ENCODE measurements at regions not wholly inside any gene's neighbourhood (a gene's known extent, or its start where the extent isn't known, plus 50 kb on each side); places are given as distances from the start of the nearest gene placed in this dataset.

DNA sequence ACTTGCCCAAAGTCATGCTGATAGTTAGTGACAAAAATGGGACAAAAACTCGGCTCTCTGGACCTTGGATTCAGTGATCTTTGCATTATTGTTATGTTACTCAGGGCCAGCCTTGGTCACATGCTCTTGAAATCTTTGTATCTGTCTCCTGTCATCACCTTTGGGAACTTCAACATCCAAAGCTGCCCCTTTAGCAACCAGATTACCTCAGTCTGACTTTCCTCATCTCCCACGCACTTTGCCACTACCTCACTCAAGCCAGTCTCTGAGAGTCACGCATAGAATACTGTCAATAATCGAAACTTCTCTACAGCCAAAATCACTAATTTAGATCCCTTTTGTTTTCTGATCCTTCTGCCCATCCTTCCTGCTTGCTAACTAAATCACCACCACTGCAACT is 90.8 kb upstream of the DAAM1 start:
- no peaks in the 10 kb centered on the region for H3K9me3 ChIP-seq
- H3K36me3 ChIP-seq, result no peaks in the 10 kb centered on the region
- no peak overlapping the region for H3K27ac ChIP-seq
- H3K27me3 ChIP-seq, result no peaks in the 10 kb centered on the region
- H3K4me1 ChIP-seq (ENCODE audit: control insufficient read depth in 1 of 2, insufficient read depth in 1 of 2, low read depth in 1 of 2, low read length in 1 of 2), result no peaks in the 10 kb centered on the region
- no peak overlapping the region for H3K4me3 ChIP-seq (ENCODE audit: low read depth in 1 of 2, low read length in 1 of 2)
- TF ChIP-seq, protein P1, sequence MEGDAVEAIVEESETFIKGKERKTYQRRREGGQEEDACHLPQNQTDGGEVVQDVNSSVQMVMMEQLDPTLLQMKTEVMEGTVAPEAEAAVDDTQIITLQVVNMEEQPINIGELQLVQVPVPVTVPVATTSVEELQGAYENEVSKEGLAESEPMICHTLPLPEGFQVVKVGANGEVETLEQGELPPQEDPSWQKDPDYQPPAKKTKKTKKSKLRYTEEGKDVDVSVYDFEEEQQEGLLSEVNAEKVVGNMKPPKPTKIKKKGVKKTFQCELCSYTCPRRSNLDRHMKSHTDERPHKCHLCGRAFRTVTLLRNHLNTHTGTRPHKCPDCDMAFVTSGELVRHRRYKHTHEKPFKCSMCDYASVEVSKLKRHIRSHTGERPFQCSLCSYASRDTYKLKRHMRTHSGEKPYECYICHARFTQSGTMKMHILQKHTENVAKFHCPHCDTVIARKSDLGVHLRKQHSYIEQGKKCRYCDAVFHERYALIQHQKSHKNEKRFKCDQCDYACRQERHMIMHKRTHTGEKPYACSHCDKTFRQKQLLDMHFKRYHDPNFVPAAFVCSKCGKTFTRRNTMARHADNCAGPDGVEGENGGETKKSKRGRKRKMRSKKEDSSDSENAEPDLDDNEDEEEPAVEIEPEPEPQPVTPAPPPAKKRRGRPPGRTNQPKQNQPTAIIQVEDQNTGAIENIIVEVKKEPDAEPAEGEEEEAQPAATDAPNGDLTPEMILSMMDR (IDR thresholded peaks at IDR 0.05), result no peak

GRCh38 chr14:59098377-59098776 is 90.1 kb upstream of the DAAM1 start:
- Histone ChIP-seq H3K27ac (no peak overlapping the region), H3K4me1 (ENCODE audit: control insufficient read depth in 1 of 2, insufficient read depth in 1 of 2, low read depth in 1 of 2, low read length in 1 of 2) (no peaks in the 10 kb centered on the region), H3K4me3 (ENCODE audit: low read depth in 1 of 2, low read length in 1 of 2) (no peak overlapping the region), H3K27me3 (no peaks in the 10 kb centered on the region), H3K36me3 (no peaks in the 10 kb centered on the region), H3K9me3 (no peaks in the 10 kb centered on the region)
- TF ChIP-seq, protein P1 (IDR thresholded peaks at IDR 0.05), result no peak

DNA sequence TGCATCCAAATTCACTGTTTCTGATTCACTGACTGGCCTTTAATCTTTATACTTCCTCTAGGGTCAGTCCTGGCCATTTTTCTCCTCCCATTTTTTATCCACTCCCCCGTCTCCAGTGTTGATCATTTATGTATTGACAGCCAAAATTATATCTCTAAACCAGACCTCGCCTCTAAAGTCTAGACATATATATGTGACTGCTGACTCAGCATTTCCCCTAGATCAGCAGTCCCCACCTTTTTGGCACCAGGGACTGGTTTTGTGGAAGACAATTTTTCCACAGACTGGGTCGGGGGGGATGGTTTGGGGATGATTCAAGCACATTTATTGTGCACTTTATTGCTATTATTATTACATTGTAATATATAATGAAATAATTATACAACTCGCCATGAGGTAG is 88.3 kb upstream of the DAAM1 start:
- Histone ChIP-seq H3K4me1 (ENCODE audit: control insufficient read depth in 1 of 2, insufficient read depth in 1 of 2, low read depth in 1 of 2, low read length in 1 of 2) (no peaks in the 10 kb centered on the region), H3K27me3 (no peaks in the 10 kb centered on the region), H3K4me3 (ENCODE audit: low read depth in 1 of 2, low read length in 1 of 2) (no peak overlapping the region), H3K36me3 (no peaks in the 10 kb centered on the region), H3K9me3 (no peaks in the 10 kb centered on the region), H3K27ac (no peak overlapping the region)
- TF ChIP-seq, protein P1 (IDR thresholded peaks at IDR 0.05), result no peak

- H3K4me3 ChIP-seq (ENCODE audit: low read depth in 1 of 2, low read length in 1 of 2), result no peak overlapping the region
- no peaks in the 10 kb centered on the region for H3K4me1 ChIP-seq (ENCODE audit: control insufficient read depth in 1 of 2, insufficient read depth in 1 of 2, low read depth in 1 of 2, low read length in 1 of 2)
- TF ChIP-seq, protein P1 (IDR thresholded peaks at IDR 0.05), result no peak
- H3K27me3 ChIP-seq, result no peaks in the 10 kb centered on the region
- H3K27ac ChIP-seq, result no peak overlapping the region
- H3K36me3 ChIP-seq, result no peaks in the 10 kb centered on the region
- no peaks in the 10 kb centered on the region for H3K9me3 ChIP-seq
These were observed 87.0 kb upstream of the DAAM1 start for GRCh38 chr14:59101476-59101875.

- no peaks in the 10 kb centered on the region for H3K9me3 ChIP-seq
- H3K4me3 ChIP-seq (ENCODE audit: low read depth in 1 of 2, low read length in 1 of 2), result no peak overlapping the region
- no peaks in the 10 kb centered on the region for H3K27me3 ChIP-seq
- no peak overlapping the region for H3K27ac ChIP-seq
- H3K36me3 ChIP-seq, result no peaks in the 10 kb centered on the region
- H3K4me1 ChIP-seq (ENCODE audit: control insufficient read depth in 1 of 2, insufficient read depth in 1 of 2, low read depth in 1 of 2, low read length in 1 of 2), result no peaks in the 10 kb centered on the region
- TF ChIP-seq, protein P1 (IDR thresholded peaks at IDR 0.05), result no peak
These were observed 85.1 kb upstream of the DAAM1 start for GRCh38 chr14:59103396-59103795.

GRCh38 chr14:59107819-59108218 is 80.6 kb upstream of the DAAM1 start:
- TF ChIP-seq, protein P1 (IDR thresholded peaks at IDR 0.05), result no peak
- no peaks in the 10 kb centered on the region for H3K4me1 ChIP-seq (ENCODE audit: control insufficient read depth in 1 of 2, insufficient read depth in 1 of 2, low read depth in 1 of 2, low read length in 1 of 2)
- H3K4me3 ChIP-seq (ENCODE audit: low read depth in 1 of 2, low read length in 1 of 2), result no peak overlapping the region
- H3K9me3 ChIP-seq, result no peaks in the 10 kb centered on the region
- no peak overlapping the region for H3K27ac ChIP-seq
- H3K27me3 ChIP-seq, result no peaks in the 10 kb centered on the region
- H3K36me3 ChIP-seq, result no peaks in the 10 kb centered on the region
